HFFc6 (cell line): ENCODE measurements at regions not wholly inside any gene's neighbourhood (a gene's known extent, or its start where the extent isn't known, plus 50 kb on each side); places are given as distances from the start of the nearest gene placed in this dataset.

Experiments
- DNase-seq: peaks from one replicate; pipeline ENCODE4 v3.0.0-alpha.2; 2018
- H3K27ac Mint-ChIP-seq: 2 replicates; pipeline ENCODE4 v1.8.0; 2020; ENCODE audit warnings: mild to moderate bottlenecking, mixed read lengths
- H3K27me3 Mint-ChIP-seq: 2 replicates; pipeline ENCODE4 v1.8.0; 2021; ENCODE audit warnings: mild to moderate bottlenecking, moderate library complexity, mixed read lengths; ENCODE audit not compliant: insufficient read depth
- H3K36me3 Mint-ChIP-seq: 2 replicates; pipeline ENCODE4 v1.8.0; 2021; ENCODE audit warnings: low read depth, mixed read lengths
- H3K4me1 Mint-ChIP-seq: 2 replicates; pipeline ENCODE4 v1.8.0; 2020; ENCODE audit warnings: low read depth, mixed read lengths
- H3K4me3 Mint-ChIP-seq: 2 replicates; pipeline ENCODE4 v1.8.0; 2020; ENCODE audit warnings: mild to moderate bottlenecking, moderate library complexity, mixed read lengths
- H3K9me3 Mint-ChIP-seq: 2 replicates; pipeline ENCODE4 v1.8.0; 2020; ENCODE audit warnings: mild to moderate bottlenecking, mixed read lengths
- TF ChIP-seq, protein P1 (sequence below): fragments of 200-600 bp; sonication (generic); IDR thresholded peaks from 2 replicates; pipeline ENCODE4 v1.5.0; 2021; ENCODE audit warnings: antibody characterized with exemption, mild to moderate bottlenecking

DNA sequence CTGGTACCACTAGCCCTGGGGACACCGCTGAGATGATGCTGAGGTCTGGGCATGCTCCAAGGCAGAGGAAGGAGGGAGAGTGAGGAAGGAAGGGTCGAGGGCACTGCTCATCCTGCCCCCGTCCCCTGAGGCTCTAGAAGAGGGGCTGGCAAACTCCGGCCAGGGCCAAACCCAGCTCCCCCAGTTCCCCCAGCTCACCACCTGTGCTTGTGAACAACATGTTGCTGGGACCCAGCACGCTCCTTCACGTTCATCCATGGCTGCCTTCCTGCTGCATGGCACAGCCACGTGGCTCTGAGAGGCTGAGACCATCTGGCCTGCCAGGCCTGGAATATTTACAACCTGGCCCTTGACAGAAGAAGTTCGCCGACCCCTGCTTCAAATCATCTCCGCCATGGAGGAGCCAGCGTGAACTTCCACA, 81.2 kb downstream of the RBFOX3 start:
- no peak for DNase-seq
- no peaks in the 10 kb centered on the region for H3K4me1 Mint-ChIP-seq
- H3K27me3 Mint-ChIP-seq: peaks cover 9% of the 10 kb centered on the region
- H3K9me3 Mint-ChIP-seq: peaks cover 45% of the 10 kb centered on the region
- no peak overlapping the region for H3K4me3 Mint-ChIP-seq
- H3K36me3 Mint-ChIP-seq: no peaks in the 10 kb centered on the region
- TF ChIP-seq, protein P1, sequence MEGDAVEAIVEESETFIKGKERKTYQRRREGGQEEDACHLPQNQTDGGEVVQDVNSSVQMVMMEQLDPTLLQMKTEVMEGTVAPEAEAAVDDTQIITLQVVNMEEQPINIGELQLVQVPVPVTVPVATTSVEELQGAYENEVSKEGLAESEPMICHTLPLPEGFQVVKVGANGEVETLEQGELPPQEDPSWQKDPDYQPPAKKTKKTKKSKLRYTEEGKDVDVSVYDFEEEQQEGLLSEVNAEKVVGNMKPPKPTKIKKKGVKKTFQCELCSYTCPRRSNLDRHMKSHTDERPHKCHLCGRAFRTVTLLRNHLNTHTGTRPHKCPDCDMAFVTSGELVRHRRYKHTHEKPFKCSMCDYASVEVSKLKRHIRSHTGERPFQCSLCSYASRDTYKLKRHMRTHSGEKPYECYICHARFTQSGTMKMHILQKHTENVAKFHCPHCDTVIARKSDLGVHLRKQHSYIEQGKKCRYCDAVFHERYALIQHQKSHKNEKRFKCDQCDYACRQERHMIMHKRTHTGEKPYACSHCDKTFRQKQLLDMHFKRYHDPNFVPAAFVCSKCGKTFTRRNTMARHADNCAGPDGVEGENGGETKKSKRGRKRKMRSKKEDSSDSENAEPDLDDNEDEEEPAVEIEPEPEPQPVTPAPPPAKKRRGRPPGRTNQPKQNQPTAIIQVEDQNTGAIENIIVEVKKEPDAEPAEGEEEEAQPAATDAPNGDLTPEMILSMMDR: no peak
- no peak overlapping the region for H3K27ac Mint-ChIP-seq

DNA sequence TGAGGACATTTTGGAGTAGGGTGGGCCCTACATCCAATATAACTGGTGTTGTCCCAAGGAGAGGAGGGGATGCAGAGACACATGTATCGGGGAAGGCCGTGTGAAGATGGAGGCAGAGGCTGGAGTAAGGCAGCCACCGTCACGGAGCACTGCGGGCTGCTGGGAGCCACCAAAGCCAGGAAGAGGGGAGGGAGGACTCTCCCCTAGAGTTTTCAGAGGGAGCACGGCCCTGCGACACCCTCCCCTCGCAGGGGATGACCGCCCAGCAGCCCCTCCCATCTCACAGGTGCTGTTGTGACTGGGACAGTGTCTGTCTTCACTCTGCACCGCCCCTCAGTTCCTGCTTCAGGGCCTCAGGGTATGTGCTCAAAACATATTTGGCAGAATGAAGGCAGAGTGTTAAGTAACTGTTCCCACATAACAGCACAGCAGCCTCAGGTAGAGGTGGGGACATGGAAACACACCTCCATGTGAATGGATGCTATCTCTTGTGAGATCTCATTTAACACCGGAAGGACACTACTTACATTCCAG, 82.2 kb downstream of the RBFOX3 start:
- H3K36me3 Mint-ChIP-seq: no peaks in the 10 kb centered on the region
- H3K4me1 Mint-ChIP-seq: no peaks in the 10 kb centered on the region
- peaks cover 36% of the 10 kb centered on the region for H3K9me3 Mint-ChIP-seq
- DNase-seq: no peak
- TF ChIP-seq, protein P1: no peak
- no peak overlapping the region for H3K4me3 Mint-ChIP-seq
- no peak overlapping the region for H3K27ac Mint-ChIP-seq
- peaks cover 9% of the 10 kb centered on the region for H3K27me3 Mint-ChIP-seq

DNA sequence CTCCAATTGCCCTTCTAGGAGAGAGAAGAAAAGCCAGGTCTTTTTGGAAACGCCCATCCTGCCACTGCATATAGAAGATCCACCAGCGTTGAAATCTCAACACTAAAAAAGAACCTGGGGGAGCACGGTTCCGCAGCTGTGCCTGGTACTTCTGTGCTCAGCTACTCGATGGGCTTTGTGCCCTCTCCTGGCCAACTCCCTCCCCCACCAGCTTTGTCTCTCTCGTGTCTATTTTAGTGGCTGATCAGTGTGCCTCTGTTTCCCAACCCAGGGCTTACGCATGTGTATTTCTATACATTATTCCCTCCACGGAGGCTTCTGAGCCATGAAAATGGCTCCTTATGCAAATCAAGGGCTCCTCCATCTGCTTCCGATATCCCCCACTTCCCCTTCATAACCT, 83.5 kb downstream of the RBFOX3 start:
- H3K27me3 Mint-ChIP-seq: peaks cover 10% of the 10 kb centered on the region
- H3K4me1 Mint-ChIP-seq: no peaks in the 10 kb centered on the region
- H3K36me3 Mint-ChIP-seq: no peaks in the 10 kb centered on the region
- no peak overlapping the region for H3K27ac Mint-ChIP-seq
- no peak overlapping the region for H3K4me3 Mint-ChIP-seq
- no peak for DNase-seq
- TF ChIP-seq, protein P1: no peak
- H3K9me3 Mint-ChIP-seq: peaks cover 36% of the 10 kb centered on the region

DNA sequence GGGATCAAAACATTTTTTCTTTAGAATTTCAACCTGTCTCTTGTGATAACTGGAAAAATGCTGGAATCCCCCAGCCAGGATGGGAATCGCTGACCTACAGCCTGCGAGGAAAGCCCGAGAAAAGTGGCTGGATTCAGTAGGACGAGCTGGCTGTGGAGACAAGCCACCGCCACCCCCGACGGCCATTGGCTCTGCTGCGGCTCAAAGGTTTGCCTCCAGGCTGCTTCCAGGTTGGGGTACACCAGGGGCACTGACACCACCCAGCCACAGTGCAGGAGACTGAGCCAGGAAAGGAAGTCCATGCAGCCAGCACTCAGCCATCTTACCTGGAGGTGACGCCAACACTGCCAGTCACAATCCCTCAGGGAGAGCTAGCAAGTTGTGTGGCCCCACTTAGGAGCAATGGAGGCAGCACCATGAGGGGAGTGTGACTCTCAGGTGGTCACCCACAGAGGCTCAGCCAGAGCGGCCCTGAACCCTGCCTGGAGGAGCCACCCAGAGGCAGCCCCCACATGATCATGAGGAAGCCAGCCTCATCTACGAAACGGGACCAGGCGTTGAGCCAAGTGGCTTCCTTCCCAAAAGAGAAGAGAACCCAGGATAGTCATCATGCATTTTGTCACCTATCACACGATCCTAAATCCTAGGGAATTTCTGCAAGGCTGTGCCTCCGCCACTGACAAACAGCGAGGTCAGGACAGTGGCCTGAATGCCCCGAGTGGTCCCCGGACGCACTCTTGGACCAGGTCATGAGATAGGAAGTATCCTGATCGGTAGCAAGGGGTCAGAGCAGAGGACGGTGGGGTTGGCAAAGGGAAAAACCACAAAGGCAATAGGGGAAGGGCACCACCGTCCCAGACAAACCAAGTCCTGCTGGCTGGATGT, 84.8 kb downstream of the RBFOX3 start:
- DNase-seq: no peak
- no peak overlapping the region for H3K27ac Mint-ChIP-seq
- TF ChIP-seq, protein P1: no peak
- no peak overlapping the region for H3K4me3 Mint-ChIP-seq
- peaks cover 10% of the 10 kb centered on the region for H3K27me3 Mint-ChIP-seq
- no peaks in the 10 kb centered on the region for H3K4me1 Mint-ChIP-seq
- H3K36me3 Mint-ChIP-seq: no peaks in the 10 kb centered on the region
- peaks cover 36% of the 10 kb centered on the region for H3K9me3 Mint-ChIP-seq

DNA sequence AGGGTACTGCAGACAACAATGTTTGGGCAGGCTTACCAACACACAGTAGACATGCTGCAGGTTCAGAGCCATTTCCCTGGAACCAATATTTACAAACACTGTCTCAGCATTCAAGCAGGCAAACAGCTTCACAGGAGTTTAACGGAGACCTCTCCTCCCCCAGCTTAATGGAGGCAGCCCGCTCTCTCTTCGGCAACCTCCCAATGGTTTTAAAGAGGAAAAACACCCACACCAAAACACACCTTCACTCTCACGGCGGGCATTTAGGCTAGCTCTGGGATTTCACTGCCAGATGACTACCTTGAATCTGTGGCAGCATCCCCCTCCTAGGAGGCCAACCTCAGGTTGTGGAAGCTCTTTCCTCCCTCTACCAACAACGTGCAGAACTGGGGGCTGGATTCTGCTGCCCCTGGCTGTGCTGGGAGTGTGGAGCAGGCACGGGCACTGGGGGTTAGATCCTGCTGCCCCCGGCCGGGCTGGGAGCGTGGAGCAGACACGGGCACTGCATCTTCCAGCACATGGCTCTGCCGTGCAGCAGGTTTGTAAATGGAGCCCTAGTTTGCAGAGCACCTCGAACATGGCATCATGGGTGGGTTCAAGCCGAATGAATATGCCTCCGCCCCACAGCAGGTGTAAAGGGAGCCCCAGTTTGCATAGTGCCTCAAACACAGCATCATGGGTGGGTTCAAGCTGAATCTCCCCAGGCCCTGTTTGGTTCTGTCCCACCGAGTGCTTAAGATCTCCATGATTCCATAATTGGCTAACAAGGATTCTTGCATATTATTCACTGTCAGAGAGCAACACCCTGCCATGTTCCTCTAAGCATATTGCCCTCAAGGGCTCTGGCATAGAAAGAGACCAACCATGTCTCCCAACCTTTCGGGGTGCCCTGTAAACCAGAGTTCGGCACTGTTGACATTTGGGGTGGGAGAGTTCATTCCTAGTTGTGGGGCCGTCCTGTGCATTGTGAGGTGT, 86.4 kb downstream of the RBFOX3 start:
- Mint-ChIP-seq H3K4me3 (no peak overlapping the region), H3K9me3 (peaks cover 26% of the 10 kb centered on the region), H3K4me1 (no peaks in the 10 kb centered on the region), H3K27me3 (peaks cover 10% of the 10 kb centered on the region), H3K36me3 (no peaks in the 10 kb centered on the region), H3K27ac (no peak overlapping the region)
- TF ChIP-seq, protein P1: no peak
- no peak for DNase-seq
